GM12892 (cell line): ENCODE measurements at regions not wholly inside any gene's neighbourhood (a gene's known extent, or its start where the extent isn't known, plus 50 kb on each side); places are given as distances from the start of the nearest gene placed in this dataset.

Source experiments
- POLR2A ChIP-seq: IDR thresholded peaks from 2 replicates; pipeline ENCODE4 v1.6.1; 2011; ENCODE audit warnings: low read depth, low read length, control low read depth
- POLR2AphosphoS5 ChIP-seq: IDR thresholded peaks from 2 replicates; pipeline ENCODE4 v1.6.1; 2011; ENCODE audit warnings: low read depth, low read length, control low read depth
- TAF1 ChIP-seq: IDR thresholded peaks from 2 replicates; pipeline ENCODE4 v1.6.1; 2011; ENCODE audit warnings: low read depth, mild to moderate bottlenecking, control low read depth, low read length, borderline replicate concordance

DNA sequence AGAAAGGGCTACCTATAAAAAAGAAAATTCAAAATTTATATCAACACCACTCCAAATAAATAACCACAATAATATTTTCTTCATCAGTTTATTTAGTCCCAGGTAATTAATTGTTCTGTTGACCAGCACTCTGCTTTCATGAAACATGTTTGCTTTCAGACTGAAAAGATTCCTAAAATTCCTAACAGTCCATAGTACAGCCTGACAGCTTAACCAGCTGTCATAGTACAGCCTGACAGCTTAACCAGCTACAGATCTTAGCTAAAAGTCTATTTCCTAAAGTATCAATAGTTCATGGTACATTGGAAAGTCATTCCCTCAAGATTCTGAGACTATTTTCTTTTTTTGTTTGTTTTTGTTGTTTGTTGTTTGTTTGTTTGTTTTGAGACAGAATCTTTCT, 144.1 kb upstream of the DDX53 start:
- TF ChIP-seq POLR2A (no peak), TAF1 (no peak), POLR2AphosphoS5 (no peak)
